ENCODE measurements at regions not wholly inside any gene's neighbourhood (a gene's known extent, or its start where the extent isn't known, plus 50 kb on each side); places are given as distances from the start of the nearest gene placed in this dataset.
A peak's percentile ranks its signal among the peaks of the same experiment; 100 is the strongest.

DNA sequence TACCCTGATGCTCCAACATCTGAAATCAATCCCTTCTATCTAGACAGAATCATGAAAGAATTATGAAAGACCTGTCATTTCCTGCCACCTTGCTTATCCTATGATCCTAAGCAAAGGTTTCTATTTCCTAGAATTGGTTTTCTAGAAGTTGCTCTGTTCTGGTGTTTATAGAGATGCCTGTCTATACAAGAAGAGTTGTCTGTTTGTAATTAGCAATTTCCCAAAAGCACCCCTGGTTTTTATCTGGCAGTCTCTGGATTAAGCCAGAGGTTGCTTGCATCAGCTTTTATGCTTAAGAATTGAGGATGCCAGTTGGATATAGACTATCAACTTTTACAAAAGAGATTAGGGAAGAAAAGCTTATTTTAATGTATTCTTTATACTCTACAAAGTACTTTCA is 133.0 kb upstream of the EFNA5 start:
- DNase-seq (ENCODE audit: low read depth): no peak
- Histone ChIP-seq H3K36me3 (ENCODE audit: control insufficient read depth, insufficient read depth, low read length) (no peaks in the 10 kb centered on the region), H3K27me3 (ENCODE audit: control insufficient read depth, insufficient read depth, low read length) (peaks cover 2% of the 10 kb centered on the region), H3K4me3 (ENCODE audit: low read depth, low read length) (no peak overlapping the region)
- no peak for FAIRE-seq
- TF ChIP-seq, protein P1, sequence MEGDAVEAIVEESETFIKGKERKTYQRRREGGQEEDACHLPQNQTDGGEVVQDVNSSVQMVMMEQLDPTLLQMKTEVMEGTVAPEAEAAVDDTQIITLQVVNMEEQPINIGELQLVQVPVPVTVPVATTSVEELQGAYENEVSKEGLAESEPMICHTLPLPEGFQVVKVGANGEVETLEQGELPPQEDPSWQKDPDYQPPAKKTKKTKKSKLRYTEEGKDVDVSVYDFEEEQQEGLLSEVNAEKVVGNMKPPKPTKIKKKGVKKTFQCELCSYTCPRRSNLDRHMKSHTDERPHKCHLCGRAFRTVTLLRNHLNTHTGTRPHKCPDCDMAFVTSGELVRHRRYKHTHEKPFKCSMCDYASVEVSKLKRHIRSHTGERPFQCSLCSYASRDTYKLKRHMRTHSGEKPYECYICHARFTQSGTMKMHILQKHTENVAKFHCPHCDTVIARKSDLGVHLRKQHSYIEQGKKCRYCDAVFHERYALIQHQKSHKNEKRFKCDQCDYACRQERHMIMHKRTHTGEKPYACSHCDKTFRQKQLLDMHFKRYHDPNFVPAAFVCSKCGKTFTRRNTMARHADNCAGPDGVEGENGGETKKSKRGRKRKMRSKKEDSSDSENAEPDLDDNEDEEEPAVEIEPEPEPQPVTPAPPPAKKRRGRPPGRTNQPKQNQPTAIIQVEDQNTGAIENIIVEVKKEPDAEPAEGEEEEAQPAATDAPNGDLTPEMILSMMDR (IDR thresholded peaks at IDR 0.05; ENCODE audit: insufficient read depth, low read length, severe bottlenecking): no peak

DNA sequence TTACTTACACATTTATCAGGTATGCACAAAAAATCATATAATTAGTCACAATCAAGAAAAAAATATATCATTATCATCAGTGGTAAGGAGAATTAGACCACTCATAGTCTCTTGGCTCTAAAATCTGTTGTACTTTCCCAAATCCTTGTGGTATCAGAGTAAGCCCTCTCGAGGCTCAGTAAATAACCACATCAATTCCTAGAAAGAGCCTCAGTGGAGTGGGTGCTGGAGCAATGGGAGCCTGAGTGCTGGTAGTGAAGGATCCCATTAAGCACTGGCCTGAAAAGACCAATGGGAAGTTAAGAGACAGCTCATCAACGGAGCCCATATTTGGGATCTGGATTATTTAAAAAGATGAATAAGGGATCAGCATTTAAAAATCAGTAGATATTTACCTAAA is 130.3 kb upstream of the EFNA5 start:
- DNase-seq (ENCODE audit: low read depth): no peak
- FAIRE-seq: no peak

DNA sequence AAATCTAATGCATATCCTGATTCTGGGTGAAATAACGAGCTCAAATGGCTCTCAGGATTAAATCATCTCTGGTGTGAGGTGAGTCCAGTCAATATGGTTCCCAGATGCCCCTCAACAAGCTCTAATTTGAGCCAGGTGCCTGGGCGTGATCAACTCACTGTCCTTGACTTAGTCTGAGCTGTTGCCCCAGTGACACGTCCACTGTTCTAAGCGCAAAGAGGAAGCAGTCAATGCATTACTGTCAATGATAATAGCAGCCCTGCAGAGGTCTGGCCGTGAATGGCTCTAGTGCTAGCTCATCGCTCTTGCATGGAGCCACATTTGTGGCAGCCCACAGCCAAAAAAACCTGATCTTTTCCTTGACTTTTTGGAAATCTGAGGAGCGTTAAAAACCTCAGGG is 128.6 kb upstream of the EFNA5 start:
- Histone ChIP-seq H3K27me3 (ENCODE audit: control insufficient read depth, insufficient read depth, low read length) (peaks cover 2% of the 10 kb centered on the region), H3K4me3 (ENCODE audit: low read depth, low read length) (no peak overlapping the region), H3K36me3 (ENCODE audit: control insufficient read depth, insufficient read depth, low read length) (no peaks in the 10 kb centered on the region)
- FAIRE-seq (no peak), DNase-seq (ENCODE audit: low read depth) (no peak)
- TF ChIP-seq, protein P1 (IDR thresholded peaks at IDR 0.05; ENCODE audit: insufficient read depth, low read length, severe bottlenecking): no peak

More for the DNA sequence above, 130.3 kb upstream of the EFNA5 start:
- TF ChIP-seq, protein P1 (IDR thresholded peaks at IDR 0.05; ENCODE audit: insufficient read depth, low read length, severe bottlenecking): no peak
- Histone ChIP-seq H3K27me3 (ENCODE audit: control insufficient read depth, insufficient read depth, low read length) (peaks cover 2% of the 10 kb centered on the region), H3K36me3 (ENCODE audit: control insufficient read depth, insufficient read depth, low read length) (no peaks in the 10 kb centered on the region), H3K4me3 (ENCODE audit: low read depth, low read length) (no peak overlapping the region)

DNA sequence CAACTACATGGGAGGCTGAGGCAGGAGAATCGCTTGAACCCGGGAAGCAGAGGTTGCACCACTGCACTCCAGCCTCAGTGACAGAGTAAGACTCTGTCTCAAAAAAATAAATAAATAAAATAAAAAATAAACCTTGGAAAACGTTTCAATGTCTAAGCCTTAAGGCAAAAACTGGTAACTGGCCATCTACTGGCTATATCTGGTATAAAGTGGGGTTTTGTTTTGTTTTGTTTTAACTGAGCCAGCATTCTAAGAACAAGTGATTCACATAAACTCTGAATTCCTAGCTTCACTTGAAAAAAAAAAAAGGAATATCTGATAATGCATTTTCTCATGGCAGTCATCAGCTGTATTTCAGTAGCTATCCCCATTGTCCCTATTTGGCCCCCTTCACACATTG is 126.1 kb upstream of the EFNA5 start:
- DNase-seq (ENCODE audit: low read depth) (no peak), FAIRE-seq (no peak)
- no peaks in the 10 kb centered on the region for H3K36me3 ChIP-seq (ENCODE audit: control insufficient read depth, insufficient read depth, low read length)
- H3K27me3 ChIP-seq (ENCODE audit: control insufficient read depth, insufficient read depth, low read length): no peaks in the 10 kb centered on the region
- TF ChIP-seq, protein P1 (IDR thresholded peaks at IDR 0.05; ENCODE audit: insufficient read depth, low read length, severe bottlenecking): no peak
- no peak overlapping the region for H3K4me3 ChIP-seq (ENCODE audit: low read depth, low read length)

- no peak overlapping the region for H3K4me3 ChIP-seq (ENCODE audit: low read depth, low read length)
- no peaks in the 10 kb centered on the region for H3K36me3 ChIP-seq (ENCODE audit: control insufficient read depth, insufficient read depth, low read length)
- TF ChIP-seq, protein P1 (IDR thresholded peaks at IDR 0.05; ENCODE audit: insufficient read depth, low read length, severe bottlenecking): no peak
- no peak for FAIRE-seq
- DNase-seq (ENCODE audit: low read depth): no peak
- no peaks in the 10 kb centered on the region for H3K27me3 ChIP-seq (ENCODE audit: control insufficient read depth, insufficient read depth, low read length)
Measured at GRCh38 chr5:107794741-107795140, 124.0 kb upstream of the EFNA5 start.

DNA sequence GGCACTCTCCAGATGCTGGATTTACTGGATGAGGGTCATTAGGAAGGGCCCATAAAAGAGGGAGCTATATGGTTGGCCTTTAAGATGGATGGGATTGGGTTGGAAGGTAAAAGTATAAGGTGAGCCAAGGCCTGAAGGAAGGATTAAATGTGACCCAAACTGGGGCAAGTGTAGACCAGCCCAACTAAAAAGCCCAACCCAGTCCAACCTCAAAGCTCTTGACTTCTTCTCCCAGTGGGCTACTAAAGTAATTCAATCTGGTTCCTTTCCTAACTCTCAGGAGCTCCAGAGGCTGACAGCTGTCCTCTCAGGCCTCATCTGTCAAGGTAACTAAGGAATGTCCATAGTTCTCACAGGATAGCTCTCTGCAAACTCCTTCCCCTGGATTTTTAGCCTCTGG is 122.2 kb upstream of the EFNA5 start:
- FAIRE-seq: peak; percentile 32
- TF ChIP-seq, protein P1 (IDR thresholded peaks at IDR 0.05; ENCODE audit: insufficient read depth, low read length, severe bottlenecking): no peak
- H3K4me3 ChIP-seq (ENCODE audit: low read depth, low read length): no peak overlapping the region

More for the DNA sequence above, 122.2 kb upstream of the EFNA5 start:
- Histone ChIP-seq H3K27me3 (ENCODE audit: control insufficient read depth, insufficient read depth, low read length) (no peaks in the 10 kb centered on the region), H3K36me3 (ENCODE audit: control insufficient read depth, insufficient read depth, low read length) (no peaks in the 10 kb centered on the region)
- no peak for DNase-seq (ENCODE audit: low read depth)
